BLaER1 (cell line): ENCODE measurements at regions not wholly inside any gene's neighbourhood (a gene's known extent, or its start where the extent isn't known, plus 50 kb on each side); places are given as distances from the start of the nearest gene placed in this dataset.

Source experiments
- H3K27ac ChIP-seq: shearing (Covaris generic); formaldehyde crosslinking; 2 replicates; pipeline ENCODE4 v1.8.1; 2022
- H3K27me3 ChIP-seq: shearing (Covaris generic); formaldehyde crosslinking; 2 replicates; pipeline ENCODE4 v1.8.1; 2022
- H3K36me3 ChIP-seq: shearing (Covaris generic); formaldehyde crosslinking; 2 replicates; pipeline ENCODE4 v1.8.1; 2022
- H3K4me1 ChIP-seq: shearing (Covaris generic); formaldehyde crosslinking; 2 replicates; pipeline ENCODE4 v1.8.1; 2022
- H3K4me2 ChIP-seq: shearing (Covaris generic); formaldehyde crosslinking; 2 replicates; pipeline ENCODE4 v1.8.1; 2022
- H3K4me3 ChIP-seq: shearing (Covaris generic); formaldehyde crosslinking; 2 replicates; pipeline ENCODE4 v1.8.1; 2022
- H3K9ac ChIP-seq: shearing (Covaris generic); formaldehyde crosslinking; 2 replicates; pipeline ENCODE4 v1.8.1; 2022
- H3K9me3 ChIP-seq: shearing (Covaris generic); formaldehyde crosslinking; 2 replicates; pipeline ENCODE4 v1.8.1; 2022
- H4K20me1 ChIP-seq: shearing (Covaris generic); formaldehyde crosslinking; 2 replicates; pipeline ENCODE4 v1.8.1; 2022
- Cebpa-rat ChIP-seq: shearing (Covaris generic); IDR thresholded peaks from 2 replicates; pipeline ENCODE4 v1.8.1; 2022

DNA sequence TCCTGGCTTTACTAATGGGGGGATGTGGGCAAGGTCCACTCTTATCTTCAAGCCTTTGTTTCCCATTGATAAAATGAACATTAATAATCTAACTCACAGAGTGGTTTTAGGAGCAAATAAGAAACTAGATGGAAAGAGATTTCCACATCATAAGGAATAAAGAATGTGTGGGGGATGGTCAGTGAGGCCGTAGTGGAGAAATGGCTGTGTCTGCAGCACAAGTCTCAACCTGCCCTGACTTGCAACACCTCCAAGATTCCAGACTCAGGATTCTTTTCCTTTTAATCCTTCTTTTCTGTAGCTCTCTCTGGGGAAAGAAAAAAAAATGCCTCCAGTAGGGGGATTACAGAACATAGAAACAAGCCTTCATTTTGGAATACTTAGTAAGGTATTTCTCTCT, 124.2 kb upstream of the MEX3C start:
- H3K4me3 ChIP-seq, result no peak overlapping the region
- H3K27ac ChIP-seq, result no peak overlapping the region
- no peaks in the 10 kb centered on the region for H3K4me1 ChIP-seq

DNA sequence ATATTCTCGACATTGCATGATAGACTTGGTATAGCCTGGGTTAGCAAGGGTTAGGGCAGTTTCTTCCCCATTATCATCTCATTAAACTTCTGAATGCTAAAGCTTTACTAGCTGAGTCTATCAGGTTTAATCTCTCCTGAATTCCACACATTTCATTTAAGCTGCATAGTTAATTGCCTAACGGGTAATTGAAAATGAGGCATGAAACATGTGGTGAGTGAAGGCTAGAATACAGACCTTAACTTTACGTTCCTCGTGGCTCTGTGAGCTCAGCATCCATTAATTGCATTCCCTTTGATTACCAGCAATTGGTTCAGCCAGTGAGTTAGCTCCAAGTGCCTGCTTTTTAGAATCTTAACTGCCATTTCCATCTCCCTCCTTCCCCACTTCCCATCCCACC, 126.5 kb upstream of the MEX3C start:
- no peak overlapping the region for H3K4me3 ChIP-seq
- no peaks in the 10 kb centered on the region for H3K4me1 ChIP-seq
- TF ChIP-seq Cebpa-rat, result no peak
- no peaks in the 10 kb centered on the region for H4K20me1 ChIP-seq
- H3K9me3 ChIP-seq, result no peaks in the 10 kb centered on the region
- H3K36me3 ChIP-seq, result no peaks in the 10 kb centered on the region
- no peak overlapping the region for H3K9ac ChIP-seq
- no peak overlapping the region for H3K27ac ChIP-seq
- H3K27me3 ChIP-seq, result no peaks in the 10 kb centered on the region
- no peak overlapping the region for H3K4me2 ChIP-seq

More for the DNA sequence above, 124.2 kb upstream of the MEX3C start:
- Histone ChIP-seq H3K9me3 (peaks cover under 1% of the 10 kb centered on the region; the same call in 1 of the 2 replicates), H3K36me3 (no peaks in the 10 kb centered on the region), H3K4me2 (no peak overlapping the region), H3K27me3 (no peaks in the 10 kb centered on the region), H3K9ac (no peak overlapping the region), H4K20me1 (no peaks in the 10 kb centered on the region)
- no peak for TF ChIP-seq Cebpa-rat

DNA sequence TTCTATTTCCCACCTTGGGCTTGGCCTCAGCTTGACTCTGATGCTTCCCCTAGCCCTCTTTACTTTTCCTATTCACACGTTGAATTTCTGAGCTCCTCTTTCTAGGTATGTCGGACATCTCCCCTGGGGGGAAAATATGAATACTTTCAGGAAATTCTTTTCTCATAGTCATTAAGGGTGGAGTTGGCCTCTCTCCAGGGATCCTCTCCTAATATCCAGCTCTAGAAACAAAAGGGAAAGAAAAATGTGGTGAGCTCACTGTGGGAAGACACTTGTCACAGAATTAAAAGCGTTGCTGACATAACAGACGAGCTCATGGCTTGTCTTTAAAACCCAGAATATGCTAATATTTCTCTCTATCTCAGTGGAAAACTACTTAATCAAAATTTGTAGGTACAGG, 132.7 kb upstream of the MEX3C start:
- H3K36me3 ChIP-seq, result no peaks in the 10 kb centered on the region
- no peak overlapping the region for H3K4me3 ChIP-seq
- no peak for TF ChIP-seq Cebpa-rat
- no peaks in the 10 kb centered on the region for H3K4me1 ChIP-seq
- H3K9ac ChIP-seq, result no peak overlapping the region
- no peak overlapping the region for H3K27ac ChIP-seq
- H3K9me3 ChIP-seq, result no peaks in the 10 kb centered on the region
- H3K27me3 ChIP-seq, result no peaks in the 10 kb centered on the region
- H3K4me2 ChIP-seq, result no peak overlapping the region
- H4K20me1 ChIP-seq, result no peaks in the 10 kb centered on the region

DNA sequence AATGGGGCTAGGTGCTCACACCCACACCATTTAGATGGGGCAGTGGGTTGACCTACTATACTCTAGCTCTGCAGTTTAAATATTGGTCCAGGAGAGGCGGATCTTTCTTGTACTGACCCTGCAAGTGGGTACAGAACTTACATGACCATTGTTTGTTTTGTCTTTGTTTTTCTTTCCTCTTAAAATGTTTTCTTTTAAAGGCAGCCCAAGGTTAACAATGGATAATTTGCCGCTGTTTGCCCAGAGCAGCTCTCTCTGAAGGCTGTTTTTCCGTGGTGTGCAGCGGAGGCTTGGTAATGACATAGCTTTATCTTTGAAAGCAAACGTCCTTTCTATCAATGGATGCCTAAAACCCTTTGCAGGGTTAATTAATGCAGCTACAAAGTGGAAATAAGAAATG, 133.3 kb upstream of the MEX3C start:
- no peak for TF ChIP-seq Cebpa-rat
- no peak overlapping the region for H3K27ac ChIP-seq
- no peak overlapping the region for H3K4me3 ChIP-seq
- no peak overlapping the region for H3K9ac ChIP-seq
- H3K4me2 ChIP-seq, result no peak overlapping the region
- no peaks in the 10 kb centered on the region for H4K20me1 ChIP-seq
- H3K36me3 ChIP-seq, result no peaks in the 10 kb centered on the region
- no peaks in the 10 kb centered on the region for H3K27me3 ChIP-seq
- H3K9me3 ChIP-seq, result no peaks in the 10 kb centered on the region
- H3K4me1 ChIP-seq, result no peaks in the 10 kb centered on the region

DNA sequence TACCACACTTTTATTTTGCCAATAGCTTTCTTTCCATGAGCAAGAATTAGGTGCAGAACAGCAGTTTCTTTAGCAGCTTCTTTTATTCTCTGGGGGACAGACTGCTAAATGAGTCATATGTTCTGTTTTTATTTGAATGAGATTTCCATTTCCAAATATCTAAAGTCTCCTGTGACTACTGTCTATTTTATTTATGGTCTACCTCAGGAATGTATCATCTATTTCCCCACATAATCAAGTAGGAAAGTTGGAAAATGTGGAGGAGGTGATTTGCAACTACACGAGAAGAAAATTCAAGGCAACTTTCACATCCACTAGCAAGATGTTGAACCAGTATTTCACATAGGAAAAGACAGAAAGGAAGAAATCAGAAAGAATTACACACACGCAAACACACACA, 139.9 kb upstream of the MEX3C start:
- Histone ChIP-seq H3K4me1 (no peaks in the 10 kb centered on the region), H3K27me3 (no peaks in the 10 kb centered on the region), H3K36me3 (no peaks in the 10 kb centered on the region), H3K9me3 (no peaks in the 10 kb centered on the region), H3K9ac (no peak overlapping the region), H3K4me3 (no peak overlapping the region), H3K4me2 (no peak overlapping the region), H3K27ac (no peak overlapping the region), H4K20me1 (no peaks in the 10 kb centered on the region)
- no peak for TF ChIP-seq Cebpa-rat

DNA sequence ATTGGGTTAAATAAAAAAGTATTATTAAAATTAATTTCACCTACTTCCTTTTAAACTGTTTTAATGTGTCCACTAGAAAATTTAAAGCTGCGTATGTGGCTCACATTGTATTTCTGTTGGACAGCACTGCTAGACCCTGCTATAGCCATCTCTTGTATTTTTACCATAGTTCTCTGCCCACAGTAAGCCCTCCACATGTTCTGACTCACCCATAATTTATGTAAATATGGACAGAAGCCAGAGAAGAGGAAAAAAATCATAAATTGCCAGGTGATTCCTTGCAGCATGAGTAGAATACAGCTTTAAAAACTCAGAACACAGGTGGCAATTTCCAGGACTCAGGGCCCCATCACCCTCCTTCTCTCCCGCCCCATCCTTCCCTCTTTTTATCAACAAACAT, 142.4 kb upstream of the MEX3C start:
- Histone ChIP-seq H3K36me3 (no peaks in the 10 kb centered on the region), H3K4me3 (no peak overlapping the region), H3K27ac (no peak overlapping the region), H3K4me2 (no peak overlapping the region), H3K27me3 (no peaks in the 10 kb centered on the region), H3K9ac (no peak overlapping the region), H3K9me3 (peaks cover 5% of the 10 kb centered on the region), H3K4me1 (no peaks in the 10 kb centered on the region), H4K20me1 (no peaks in the 10 kb centered on the region)
- TF ChIP-seq Cebpa-rat, result no peak

DNA sequence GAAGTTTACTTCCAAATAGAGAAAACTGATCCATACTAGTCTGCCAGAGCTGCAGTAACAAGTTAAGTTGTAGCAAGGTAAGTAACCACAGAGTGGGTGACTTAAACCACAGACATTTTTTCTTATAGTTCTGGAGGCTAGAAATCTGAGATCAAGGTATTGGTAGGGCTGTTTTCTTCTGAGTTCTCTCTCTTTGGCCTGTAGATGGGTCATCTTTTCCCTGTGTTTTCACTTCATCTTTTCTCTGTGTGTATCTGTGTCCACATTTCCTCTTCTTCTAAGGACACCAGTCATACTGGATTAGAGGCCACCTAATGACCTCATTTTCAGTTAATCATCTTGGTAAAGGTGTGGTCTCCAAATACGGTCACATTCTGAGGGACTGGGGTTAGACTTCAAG, 142.9 kb upstream of the MEX3C start:
- H3K36me3 ChIP-seq, result no peaks in the 10 kb centered on the region
- no peak overlapping the region for H3K9ac ChIP-seq
- H3K27me3 ChIP-seq, result no peaks in the 10 kb centered on the region
- H3K4me3 ChIP-seq, result no peak overlapping the region
- H3K4me1 ChIP-seq, result no peaks in the 10 kb centered on the region
- H4K20me1 ChIP-seq, result no peaks in the 10 kb centered on the region
- no peak overlapping the region for H3K4me2 ChIP-seq
- no peak overlapping the region for H3K27ac ChIP-seq
- TF ChIP-seq Cebpa-rat, result no peak
- peaks cover 9% of the 10 kb centered on the region for H3K9me3 ChIP-seq

DNA sequence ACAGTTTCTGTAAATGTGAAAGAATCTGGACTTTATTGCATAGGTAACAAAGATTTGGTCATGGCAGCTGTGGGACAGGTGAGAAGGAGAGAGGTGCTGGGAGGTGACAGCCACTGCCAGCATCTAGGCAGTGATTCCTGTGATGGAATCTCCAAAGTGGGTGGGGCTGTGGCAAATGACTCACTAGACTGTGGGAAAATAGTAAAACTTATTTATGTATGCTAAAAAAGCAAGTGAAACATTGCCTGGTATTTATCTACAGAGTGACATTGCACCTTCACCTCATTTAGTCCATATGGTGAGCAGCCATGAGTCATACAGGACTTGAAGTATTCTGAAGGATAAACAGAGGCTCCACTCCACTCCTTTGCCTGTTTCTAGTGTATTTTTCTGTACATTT, 145.3 kb upstream of the MEX3C start:
- Histone ChIP-seq H3K9me3 (peaks cover 10% of the 10 kb centered on the region), H3K27ac (no peak overlapping the region), H3K4me3 (no peak overlapping the region), H3K9ac (no peak overlapping the region), H3K4me2 (no peak overlapping the region), H3K27me3 (no peaks in the 10 kb centered on the region), H3K36me3 (no peaks in the 10 kb centered on the region), H3K4me1 (no peaks in the 10 kb centered on the region), H4K20me1 (no peaks in the 10 kb centered on the region)
- no peak for TF ChIP-seq Cebpa-rat

DNA sequence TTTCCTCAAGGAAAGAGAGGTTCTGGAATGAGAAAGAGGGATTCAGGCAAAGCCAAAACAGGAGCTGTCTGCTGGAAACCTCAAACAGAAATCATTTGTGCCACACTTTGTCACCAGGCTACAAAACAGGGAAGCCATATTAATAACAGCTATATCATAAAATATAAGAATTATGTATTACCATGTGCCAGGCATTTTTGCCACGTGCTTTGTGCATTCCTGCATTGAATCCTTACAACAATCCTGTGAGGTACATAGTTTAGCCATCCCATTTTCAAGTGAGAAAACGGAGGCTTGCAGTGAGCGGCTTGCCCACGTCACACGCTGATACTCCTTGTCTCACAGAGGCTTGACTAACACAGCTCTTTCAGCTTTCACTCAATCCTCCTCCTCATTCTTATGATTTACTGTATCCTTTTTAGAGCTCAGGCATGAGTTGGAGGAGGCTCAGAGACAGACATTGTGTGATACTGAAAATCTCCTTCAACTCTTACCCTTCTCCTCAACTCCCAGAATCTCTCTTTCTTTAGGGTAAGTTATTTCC, 148.4 kb upstream of the MEX3C start:
- H3K4me3 ChIP-seq, result no peak overlapping the region
- no peaks in the 10 kb centered on the region for H4K20me1 ChIP-seq
- peaks cover 10% of the 10 kb centered on the region for H3K9me3 ChIP-seq
- no peaks in the 10 kb centered on the region for H3K36me3 ChIP-seq
- H3K4me1 ChIP-seq, result no peaks in the 10 kb centered on the region
- H3K27ac ChIP-seq, result no peak overlapping the region
- H3K4me2 ChIP-seq, result no peak overlapping the region
- TF ChIP-seq Cebpa-rat, result no peak
- no peaks in the 10 kb centered on the region for H3K27me3 ChIP-seq
- H3K9ac ChIP-seq, result no peak overlapping the region

DNA sequence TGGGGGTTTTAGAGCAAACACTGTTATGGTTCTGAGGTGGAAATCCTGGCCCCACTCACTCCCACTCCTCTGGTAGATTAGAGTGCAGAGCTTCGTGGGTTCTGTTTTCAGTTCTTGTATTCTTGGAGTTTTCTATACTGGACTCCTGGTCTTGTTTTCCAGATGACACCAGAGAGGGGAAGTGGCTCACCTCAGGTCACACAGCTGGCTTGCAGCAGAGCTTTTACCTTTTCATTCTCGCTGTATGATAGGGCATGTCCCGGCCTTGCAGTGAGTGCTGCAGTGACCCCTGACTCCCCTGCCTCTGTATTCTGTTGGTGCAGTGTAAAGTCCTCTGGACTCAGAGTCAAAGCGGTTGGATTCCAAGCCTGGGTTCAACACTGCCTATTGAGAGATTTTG, 148.9 kb upstream of the MEX3C start:
- Histone ChIP-seq H3K9me3 (peaks cover 10% of the 10 kb centered on the region), H3K4me2 (no peak overlapping the region), H3K27ac (no peak overlapping the region), H3K4me1 (no peaks in the 10 kb centered on the region), H4K20me1 (no peaks in the 10 kb centered on the region), H3K4me3 (no peak overlapping the region), H3K9ac (no peak overlapping the region), H3K27me3 (no peaks in the 10 kb centered on the region), H3K36me3 (no peaks in the 10 kb centered on the region)
- no peak for TF ChIP-seq Cebpa-rat

DNA sequence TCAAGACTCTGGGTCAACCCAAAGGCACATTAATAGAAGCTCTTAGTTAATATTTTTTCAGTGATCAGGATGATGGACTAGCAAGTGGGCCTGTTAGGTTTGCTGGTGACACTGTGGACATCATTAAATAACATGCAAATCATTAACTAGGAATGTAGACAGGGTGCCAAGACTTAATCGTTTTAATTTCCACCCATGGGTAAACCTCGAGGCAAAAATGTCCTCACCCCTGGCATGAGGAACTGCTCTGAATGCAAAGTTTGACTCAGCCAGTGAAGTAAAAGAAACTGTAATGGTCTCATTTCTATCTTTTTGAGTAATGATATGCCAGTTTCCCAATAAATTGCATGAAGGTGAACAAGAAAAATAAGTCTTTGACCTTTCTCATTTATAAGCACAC, 152.6 kb upstream of the MEX3C start:
- no peaks in the 10 kb centered on the region for H3K27me3 ChIP-seq
- no peak overlapping the region for H3K4me3 ChIP-seq
- H3K36me3 ChIP-seq, result no peaks in the 10 kb centered on the region
- no peak for TF ChIP-seq Cebpa-rat
- H3K27ac ChIP-seq, result no peak overlapping the region
- no peak overlapping the region for H3K9ac ChIP-seq
- peaks cover 3% of the 10 kb centered on the region for H3K9me3 ChIP-seq
- no peaks in the 10 kb centered on the region for H3K4me1 ChIP-seq
- H4K20me1 ChIP-seq, result no peaks in the 10 kb centered on the region
- H3K4me2 ChIP-seq, result no peak overlapping the region
